ENCODE measurements at regions not wholly inside any gene's neighbourhood (a gene's known extent, or its start where the extent isn't known, plus 50 kb on each side); places are given as distances from the start of the nearest gene placed in this dataset.

GRCh38 chr5:27491746-27492439, 453.5 kb upstream of the CDH9 start:
- ATAC-seq: no peak
- H3K27me3 ChIP-seq (ENCODE audit: low read depth): no peaks in the 10 kb centered on the region
- H3K4me3 ChIP-seq: no peak overlapping the region
- no peak for TF ChIP-seq CTCF (IDR thresholded peaks at IDR 0.05)
- DNase-seq: no peak
- intact Hi-C loops (cut with DNase I): no loop called here
- H3K4me1 ChIP-seq: no peaks in the 10 kb centered on the region
- no peaks in the 10 kb centered on the region for H3K36me3 ChIP-seq
- H3K27ac ChIP-seq: no peak overlapping the region
- H3K9me3 ChIP-seq: no peaks in the 10 kb centered on the region

GRCh38 chr5:27491047-27491446, 452.7 kb upstream of the CDH9 start:
- no peak for TF ChIP-seq CTCF (IDR thresholded peaks at IDR 0.05)
- H3K27ac ChIP-seq: no peak overlapping the region

DNA sequence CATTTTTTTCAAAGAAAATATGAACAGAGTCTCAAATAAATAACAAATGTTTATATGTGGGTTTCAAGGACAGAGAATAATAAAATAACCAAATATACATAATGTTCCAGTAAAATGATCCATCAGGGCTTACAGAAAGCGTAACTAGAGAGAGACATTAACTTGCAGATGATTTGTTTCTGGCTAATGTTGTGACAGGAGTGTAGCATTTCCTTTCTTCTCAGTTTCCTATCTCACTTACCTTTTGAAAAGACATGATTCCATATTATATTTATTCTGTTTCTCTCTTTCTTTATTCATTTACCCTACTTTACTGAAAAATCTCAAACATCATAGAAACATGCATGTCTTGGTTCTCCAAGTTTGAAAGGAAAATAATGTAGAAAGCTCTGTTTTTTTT, 451.3 kb upstream of the CDH9 start:
- intact Hi-C loops (cut with DNase I): no loop called here
- Histone ChIP-seq H3K4me1 (no peaks in the 10 kb centered on the region), H3K27me3 (ENCODE audit: low read depth) (no peaks in the 10 kb centered on the region), H3K27ac (no peak overlapping the region), H3K36me3 (no peaks in the 10 kb centered on the region), H3K9me3 (no peaks in the 10 kb centered on the region), H3K4me3 (no peak overlapping the region)
- ATAC-seq (no peak), DNase-seq (no peak)
- no peak for TF ChIP-seq CTCF (IDR thresholded peaks at IDR 0.05)

More at GRCh38 chr5:27491047-27491446, 452.7 kb upstream of the CDH9 start:
- ATAC-seq: no peak
- DNase-seq: no peak
- H3K4me3 ChIP-seq: no peak overlapping the region
- intact Hi-C loops (cut with DNase I): no loop called here
- no peaks in the 10 kb centered on the region for H3K27me3 ChIP-seq (ENCODE audit: low read depth)
- H3K9me3 ChIP-seq: no peaks in the 10 kb centered on the region
- H3K36me3 ChIP-seq: no peaks in the 10 kb centered on the region
- no peaks in the 10 kb centered on the region for H3K4me1 ChIP-seq

DNA sequence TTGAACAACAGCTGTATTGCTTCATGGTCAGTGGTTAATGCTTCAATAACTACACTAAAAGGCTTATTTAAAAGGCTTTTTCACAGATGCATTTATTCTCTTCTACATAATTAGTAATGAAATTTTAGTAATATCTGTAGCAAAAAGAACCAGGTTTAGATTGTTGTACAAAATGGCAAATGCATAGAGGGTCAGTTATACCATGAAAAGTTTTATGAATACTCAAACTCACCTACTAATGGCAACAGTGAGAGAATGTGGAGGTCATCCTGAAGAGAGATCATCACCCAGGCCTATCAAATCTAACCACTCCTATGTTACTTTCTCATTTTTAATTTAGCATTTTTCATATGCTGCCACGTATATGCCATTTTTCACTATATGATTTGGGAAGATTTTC, 444.3 kb upstream of the CDH9 start:
- H3K36me3 ChIP-seq: no peaks in the 10 kb centered on the region
- H3K4me1 ChIP-seq: no peaks in the 10 kb centered on the region
- ATAC-seq (no peak), DNase-seq (no peak)
- no peaks in the 10 kb centered on the region for H3K27me3 ChIP-seq (ENCODE audit: low read depth)
- no peaks in the 10 kb centered on the region for H3K9me3 ChIP-seq
- H3K4me3 ChIP-seq: no peak overlapping the region
- intact Hi-C loops (cut with DNase I): no loop called here
- H3K27ac ChIP-seq: no peak overlapping the region
- no peak for TF ChIP-seq CTCF (IDR thresholded peaks at IDR 0.05)

- H3K4me3 ChIP-seq: no peak overlapping the region
- ATAC-seq (no peak), DNase-seq (no peak)
- H3K27me3 ChIP-seq (ENCODE audit: low read depth): no peaks in the 10 kb centered on the region
- H3K9me3 ChIP-seq: peaks cover 12% of the 10 kb centered on the region
- H3K4me1 ChIP-seq: no peaks in the 10 kb centered on the region
- H3K27ac ChIP-seq: no peak overlapping the region
- TF ChIP-seq CTCF (IDR thresholded peaks at IDR 0.05): no peak
- intact Hi-C loops (cut with DNase I): no loop called here
- H3K36me3 ChIP-seq: no peaks in the 10 kb centered on the region
These were observed 441.5 kb upstream of the CDH9 start for GRCh38 chr5:27479859-27480258.
